B cell (primary cell): ENCODE measurements at regions not wholly inside any gene's neighbourhood (a gene's known extent, or its start where the extent isn't known, plus 50 kb on each side); places are given as distances from the start of the nearest gene placed in this dataset.

Source experiments
- ATAC-seq: fragments of 200-7000 bp; cut with Tn5 transposase; one replicate; pipeline ENCODE4 v1.10.0; 2021; ENCODE audit warnings: low read depth, mild to moderate bottlenecking, moderate number of reproducible peaks, moderate library complexity
- CTCF ChIA-PET: fragments of 350-600 bp; sonication (Branson Sonifier 250); formaldehyde crosslinking; loops from one replicate; lab custom pipeline; 2021; ENCODE audit warnings: antibody characterized with exemption, inconsistent platforms; lab: Charles Lee
- POLR2A ChIA-PET: fragments of 350-600 bp; sonication (Branson Sonifier 250); formaldehyde crosslinking; loops from one replicate; lab custom pipeline; 2021; ENCODE audit warnings: antibody characterized with exemption; lab: Charles Lee
- DNase-seq: peaks from one replicate; pipeline ENCODE4 v3.0.0; 2013
- H2AFZ ChIP-seq: 2 replicates; pipeline ENCODE4 v1.6.1; 2012; ENCODE audit warnings: mild to moderate bottlenecking, low read depth, low read length; ENCODE audit not compliant: insufficient read depth, poor library complexity, severe bottlenecking
- H3K27ac ChIP-seq, 2 donors: 1 replicate in 1 of 2; 2 replicates in 1 of 2; pipeline ENCODE4 v1.5.1; 2012 to 2013; ENCODE audit warnings: low read length in 2 of 2, mild to moderate bottlenecking in 2 of 2, moderate library complexity in 1 of 2
- H3K27me3 ChIP-seq, 4 experiments: fragments of 200-600 bp in 1 of 4; sonication (generic) in 1 of 4; replicated peaks in 1 of 4; 1 replicate in 2 of 4; 2 replicates in 2 of 4; pipeline versions ENCODE4 v1.6.1 to v1.7.0; 2013 to 2016; ENCODE audit warnings: low read length in 3 of 4, mild to moderate bottlenecking in 2 of 4, mixed read lengths in 1 of 4, moderate library complexity in 1 of 4; ENCODE audit not compliant: insufficient read depth in 4 of 4, control insufficient read depth in 3 of 4; ENCODE audit errors: control extremely low read depth in 1 of 4
- H3K36me3 ChIP-seq, 2 experiments: replicated peaks in 1 of 2; 1 replicate in 1 of 2; 2 replicates in 1 of 2; pipeline versions ENCODE4 v1.6.1 to v1.7.1; 2013; ENCODE audit warnings: low read length in 1 of 2; ENCODE audit not compliant: insufficient read depth in 2 of 2, control insufficient read depth in 1 of 2; ENCODE audit errors: control extremely low read depth in 1 of 2, extremely low read depth in 1 of 2
- H3K4me1 ChIP-seq, 2 donors: fragments of 200-600 bp in 1 of 2; sonication (generic) in 1 of 2; 1 replicate in 1 of 2; 2 replicates in 1 of 2; pipeline versions ENCODE4 v1.5.1 to v1.6.1; 2013 to 2017; ENCODE audit warnings: low read length in 2 of 2; ENCODE audit not compliant: control insufficient read depth in 2 of 2, insufficient read depth in 2 of 2
- H3K4me2 ChIP-seq: replicated peaks from 2 replicates; pipeline ENCODE3; 2012; ENCODE audit warnings: mild to moderate bottlenecking, low read depth, low read length; ENCODE audit not compliant: poor library complexity, severe bottlenecking
- H3K4me3 ChIP-seq, 5 experiments: fragments of 200-600 bp in 1 of 5; sonication (generic) in 1 of 5; 1 replicate in 3 of 5; 2 replicates in 2 of 5; pipeline versions ENCODE4 v1.5.1 to v1.7.0; 2011 to 2016; ENCODE audit warnings: low read length in 4 of 5, mild to moderate bottlenecking in 4 of 5, low read depth in 2 of 5, control low read depth in 1 of 5, moderate library complexity in 1 of 5; ENCODE audit not compliant: insufficient read depth in 1 of 5; ENCODE audit errors: control extremely low read depth in 1 of 5, extremely low read depth in 1 of 5
- H3K79me2 ChIP-seq: fragments of 200-600 bp; sonication (generic); one replicate; pipeline ENCODE4 v1.6.0; 2016; ENCODE audit warnings: low read length; ENCODE audit not compliant: control insufficient read depth, insufficient read depth
- H3K9ac ChIP-seq: fragments of 200-600 bp; sonication (generic); 2 replicates; pipeline ENCODE4 v1.6.1; 2017; ENCODE audit warnings: mild to moderate bottlenecking, low read length, moderate library complexity
- H3K9me3 ChIP-seq, 3 donors: one replicate each; pipeline versions ENCODE4 v1.6.1 to v1.7.1; 2013; ENCODE audit warnings: low read length in 2 of 3; ENCODE audit not compliant: control insufficient read depth in 2 of 3, insufficient read depth in 1 of 3; ENCODE audit errors: control extremely low read depth in 1 of 3
- H4K20me1 ChIP-seq: 2 replicates; pipeline ENCODE4 v1.6.0; 2012; ENCODE audit warnings: mild to moderate bottlenecking, low read length; ENCODE audit not compliant: insufficient read depth, control insufficient read depth, poor library complexity, severe bottlenecking
- H3K27ac Mint-ChIP-seq: one replicate; pipeline ENCODE4 v1.8.0; 2021; ENCODE audit warnings: mixed read lengths
- H3K27me3 Mint-ChIP-seq: one replicate; pipeline ENCODE4 v1.8.0; 2021; ENCODE audit warnings: mixed read lengths
- H3K4me1 Mint-ChIP-seq: one replicate; pipeline ENCODE4 v1.8.0; 2021; ENCODE audit warnings: mixed read lengths
- H3K4me3 Mint-ChIP-seq: one replicate; pipeline ENCODE4 v1.8.0; 2021; ENCODE audit warnings: mixed read lengths
- H3K9me3 Mint-ChIP-seq: one replicate; pipeline ENCODE4 v1.8.0; 2022; ENCODE audit warnings: mixed read lengths; ENCODE audit not compliant: insufficient read depth
- EZH2 ChIP-seq: IDR thresholded peaks from 2 replicates; pipeline ENCODE4 v1.6.1; 2012; ENCODE audit warnings: borderline replicate concordance, low read depth, mild to moderate bottlenecking, moderate library complexity, low read length; ENCODE audit not compliant: insufficient read depth, poor library complexity, severe bottlenecking
- WGBS: methylation state at CpG from one replicate; pipeline ENCODE4 v1.1.5; 2013; ENCODE audit warnings: missing lambda C conversion rate; ENCODE audit not compliant: insufficient coverage; 5-methylcytosine and 5-hydroxymethylcytosine counted together
- intact Hi-C: fragments of 100-400 bp; cut with micrococcal nuclease; formaldehyde crosslinking; loops from one replicate; pipeline ENCODE4 v1.10.0; 2022
- TF ChIP-seq, protein P1 (sequence below): fragments of 200-600 bp; IDR thresholded peaks from one replicate; pipeline ENCODE4 v1.8.0; 2022; ENCODE audit warnings: antibody characterized with exemption, mild to moderate bottlenecking

DNA sequence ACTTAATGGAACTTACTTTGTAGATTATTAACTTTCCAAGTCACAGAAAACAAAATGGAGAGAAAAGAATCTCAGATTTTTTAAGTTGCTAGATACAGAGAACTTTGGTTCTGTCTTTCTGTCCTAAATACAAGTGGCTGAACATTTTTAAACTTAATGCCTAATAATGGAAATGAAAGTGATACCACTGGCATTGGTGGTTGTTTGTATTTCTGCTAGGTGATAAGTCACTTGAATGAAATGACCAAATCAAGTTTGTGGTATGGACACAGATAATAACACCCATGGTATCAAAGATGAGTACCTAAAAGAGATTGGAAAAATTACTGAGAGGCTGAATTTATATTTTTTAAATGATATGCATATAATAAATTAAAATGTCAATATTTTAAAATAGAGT, 502.1 kb downstream of the CNTN6 start:
- Histone ChIP-seq H3K27me3 (no peaks in the 10 kb centered on the region), H3K36me3 (no peaks in the 10 kb centered on the region), H3K4me2 (no peak overlapping the region), H4K20me1 (no peaks in the 10 kb centered on the region), H3K79me2 (no peaks in the 10 kb centered on the region), H3K9ac (no peak overlapping the region), H3K4me3 (no peak overlapping the region), H3K4me1 (no peaks in the 10 kb centered on the region), H3K27ac (no peak overlapping the region), H2AFZ (no peak overlapping the region), H3K9me3 (peaks cover under 1 to 5% (median 4%) of the 10 kb centered on the region in 3 donors)
- Mint-ChIP-seq H3K4me1 (no peaks in the 10 kb centered on the region), H3K27me3 (no peaks in the 10 kb centered on the region), H3K27ac (no peak overlapping the region), H3K9me3 (peaks cover 6% of the 10 kb centered on the region), H3K4me3 (no peak overlapping the region)
- DNase-seq = no peak
- no peak for ATAC-seq
- POLR2A ChIA-PET = no interaction called here
- CTCF ChIA-PET = no interaction called here
- TF ChIP-seq, protein P1, sequence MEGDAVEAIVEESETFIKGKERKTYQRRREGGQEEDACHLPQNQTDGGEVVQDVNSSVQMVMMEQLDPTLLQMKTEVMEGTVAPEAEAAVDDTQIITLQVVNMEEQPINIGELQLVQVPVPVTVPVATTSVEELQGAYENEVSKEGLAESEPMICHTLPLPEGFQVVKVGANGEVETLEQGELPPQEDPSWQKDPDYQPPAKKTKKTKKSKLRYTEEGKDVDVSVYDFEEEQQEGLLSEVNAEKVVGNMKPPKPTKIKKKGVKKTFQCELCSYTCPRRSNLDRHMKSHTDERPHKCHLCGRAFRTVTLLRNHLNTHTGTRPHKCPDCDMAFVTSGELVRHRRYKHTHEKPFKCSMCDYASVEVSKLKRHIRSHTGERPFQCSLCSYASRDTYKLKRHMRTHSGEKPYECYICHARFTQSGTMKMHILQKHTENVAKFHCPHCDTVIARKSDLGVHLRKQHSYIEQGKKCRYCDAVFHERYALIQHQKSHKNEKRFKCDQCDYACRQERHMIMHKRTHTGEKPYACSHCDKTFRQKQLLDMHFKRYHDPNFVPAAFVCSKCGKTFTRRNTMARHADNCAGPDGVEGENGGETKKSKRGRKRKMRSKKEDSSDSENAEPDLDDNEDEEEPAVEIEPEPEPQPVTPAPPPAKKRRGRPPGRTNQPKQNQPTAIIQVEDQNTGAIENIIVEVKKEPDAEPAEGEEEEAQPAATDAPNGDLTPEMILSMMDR = no peak
- TF ChIP-seq EZH2 = no peak
- intact Hi-C loops = no loop called here

DNA sequence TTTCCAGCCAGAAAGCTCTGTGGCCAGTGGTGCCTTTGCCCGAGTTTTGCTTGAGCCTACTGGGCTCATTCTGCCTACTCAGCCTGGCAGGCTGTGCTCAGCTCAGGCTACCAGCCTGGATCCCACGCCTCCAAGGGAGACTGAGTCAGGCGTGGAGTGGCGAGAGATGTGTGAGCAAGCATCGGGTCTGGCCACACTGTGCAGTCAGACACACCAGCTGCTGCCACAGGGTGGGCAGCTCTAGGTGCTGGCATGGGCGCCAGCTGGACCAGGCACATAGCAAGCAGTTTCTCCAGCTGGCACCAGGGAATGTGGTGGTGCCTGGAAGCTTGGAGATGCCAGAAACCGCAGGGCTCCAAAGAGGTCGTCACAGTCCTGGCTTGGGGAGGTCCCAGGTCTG, 498.5 kb upstream of the CNTN4 start:
- H3K9me3 Mint-ChIP-seq = no peaks in the 10 kb centered on the region
- ChIA-PET CTCF (no interaction called here), POLR2A (no interaction called here)
- Histone ChIP-seq H3K27me3 (no peaks in the 10 kb centered on the region), H2AFZ (no peak overlapping the region), H3K4me2 (no peak overlapping the region), H3K9me3 (peaks cover 0 to 14% (median 1%) of the 10 kb centered on the region in 3 donors), H3K27ac (no peak overlapping the region), H4K20me1 (no peaks in the 10 kb centered on the region), H3K4me1 (no peaks in the 10 kb centered on the region), H3K9ac (no peak overlapping the region), H3K4me3 (no peak overlapping the region), H3K79me2 (no peaks in the 10 kb centered on the region), H3K36me3 (no peaks in the 10 kb centered on the region)
- no peaks in the 10 kb centered on the region for H3K27me3 Mint-ChIP-seq
- TF ChIP-seq, protein P1 = no peak
- TF ChIP-seq EZH2 = no peak
- intact Hi-C loops = no loop called here
- no peak for DNase-seq
- H3K27ac Mint-ChIP-seq = no peak overlapping the region
- H3K4me3 Mint-ChIP-seq = no peak overlapping the region
- no peak for ATAC-seq
- H3K4me1 Mint-ChIP-seq = no peaks in the 10 kb centered on the region
- WGBS = 94% methylated on average over 8 of the region's 8 CpGs
